ENCODE measurements at regions not wholly inside any gene's neighbourhood (a gene's known extent, or its start where the extent isn't known, plus 50 kb on each side); places are given as distances from the start of the nearest gene placed in this dataset.

DNA sequence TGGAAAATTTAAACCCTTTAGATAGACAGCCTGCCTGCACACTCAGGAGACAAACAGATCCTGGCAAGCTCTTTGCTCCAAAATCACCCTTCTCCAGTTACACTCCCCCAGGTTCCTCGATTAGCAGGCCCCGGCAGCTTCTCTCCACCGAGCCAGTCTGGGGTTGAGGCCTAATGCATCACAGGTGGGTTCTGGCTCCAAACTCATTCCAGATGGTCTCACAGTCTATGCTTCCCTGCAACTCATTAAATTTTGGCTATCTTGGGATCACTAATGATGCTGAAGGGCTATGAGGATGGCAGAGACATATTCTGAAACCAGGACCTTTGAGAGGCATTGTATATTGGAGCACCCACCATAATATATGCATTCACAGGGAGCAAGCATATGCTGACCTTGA lies 559.8 kb upstream of the USP24 start:
- TF ChIP-seq EZH2phosphoT487 (IDR thresholded peaks at IDR 0.05; ENCODE audit: insufficient read depth, low read depth) (no peak), EZH2 (IDR thresholded peaks at IDR 0.05; ENCODE audit: insufficient read depth, poor library complexity, severe bottlenecking) (no peak)
